ENCODE measurements at regions not wholly inside any gene's neighbourhood (a gene's known extent, or its start where the extent isn't known, plus 50 kb on each side); places are given as distances from the start of the nearest gene placed in this dataset.

- no peak for TF ChIP-seq POLR2A (IDR thresholded peaks at IDR 0.05; ENCODE audit: low read depth, low read length)
- no peak for TF ChIP-seq MAZ (IDR thresholded peaks at IDR 0.05; ENCODE audit: borderline replicate concordance, low read depth, low read length)
- no peak for TF ChIP-seq CTCF (conservative IDR thresholded peaks at IDR 0.05; ENCODE audit: low read depth, low read length)
- no peak for TF ChIP-seq RAD21 (IDR thresholded peaks at IDR 0.05; ENCODE audit: low read length)
- TF ChIP-seq CEBPB (IDR thresholded peaks at IDR 0.05; ENCODE audit: low read depth, low read length): no peak
- no peak for TF ChIP-seq FOS (IDR thresholded peaks at IDR 0.05; ENCODE audit: low read depth, low read length)
- no peak for TF ChIP-seq BHLHE40 (IDR thresholded peaks at IDR 0.05; ENCODE audit: low read depth, low read length)
- no peak for TF ChIP-seq MXI1 (IDR thresholded peaks at IDR 0.05; ENCODE audit: borderline replicate concordance, low read depth, low read length)
- TF ChIP-seq MAFK (IDR thresholded peaks at IDR 0.05; ENCODE audit: low read depth, low read length): no peak
- no peak for TF ChIP-seq CHD1 (IDR thresholded peaks at IDR 0.05; ENCODE audit: low read depth, low read length)
- TF ChIP-seq NFE2L2 (IDR thresholded peaks at IDR 0.05; ENCODE audit: low read depth, low read length): no peak
- no peak for TF ChIP-seq RCOR1 (IDR thresholded peaks at IDR 0.05; ENCODE audit: insufficient replicate concordance, low read length)
- no peak for TF ChIP-seq SMC3 (IDR thresholded peaks at IDR 0.05; ENCODE audit: low read depth, low read length)
Observed at GRCh38 chr3:194894538-194894937, 208.9 kb downstream of the FAM43A start.

Data from IMR-90 (cell line).